Epithelial cell of proximal tubule (primary cell): ENCODE measurements at regions not wholly inside any gene's neighbourhood (a gene's known extent, or its start where the extent isn't known, plus 50 kb on each side); places are given as distances from the start of the nearest gene placed in this dataset.

Experiments used
- DNase-seq: peaks from one replicate; pipeline ENCODE4 v3.0.0-alpha.2; 2011; ENCODE audit warnings: low read depth
- H3K4me3 ChIP-seq: 2 replicates; pipeline ENCODE4 v1.5.1; 2011; ENCODE audit warnings: low read depth, mild to moderate bottlenecking, low read length
- CTCF ChIP-seq: conservative IDR thresholded peaks from 2 replicates; pipeline ENCODE4 v1.5.1; 2012; ENCODE audit warnings: low read depth, mild to moderate bottlenecking, low read length

GRCh38 chr14:101007765-101008164 lies 104.2 kb upstream of the RTL1 start:
- TF ChIP-seq CTCF, result no peak
- no peak overlapping the region for H3K4me3 ChIP-seq
- no peak for DNase-seq

- DNase-seq, result no peak
These were observed 104.7 kb upstream of the RTL1 start for GRCh38 chr14:101008196-101008595.

DNA sequence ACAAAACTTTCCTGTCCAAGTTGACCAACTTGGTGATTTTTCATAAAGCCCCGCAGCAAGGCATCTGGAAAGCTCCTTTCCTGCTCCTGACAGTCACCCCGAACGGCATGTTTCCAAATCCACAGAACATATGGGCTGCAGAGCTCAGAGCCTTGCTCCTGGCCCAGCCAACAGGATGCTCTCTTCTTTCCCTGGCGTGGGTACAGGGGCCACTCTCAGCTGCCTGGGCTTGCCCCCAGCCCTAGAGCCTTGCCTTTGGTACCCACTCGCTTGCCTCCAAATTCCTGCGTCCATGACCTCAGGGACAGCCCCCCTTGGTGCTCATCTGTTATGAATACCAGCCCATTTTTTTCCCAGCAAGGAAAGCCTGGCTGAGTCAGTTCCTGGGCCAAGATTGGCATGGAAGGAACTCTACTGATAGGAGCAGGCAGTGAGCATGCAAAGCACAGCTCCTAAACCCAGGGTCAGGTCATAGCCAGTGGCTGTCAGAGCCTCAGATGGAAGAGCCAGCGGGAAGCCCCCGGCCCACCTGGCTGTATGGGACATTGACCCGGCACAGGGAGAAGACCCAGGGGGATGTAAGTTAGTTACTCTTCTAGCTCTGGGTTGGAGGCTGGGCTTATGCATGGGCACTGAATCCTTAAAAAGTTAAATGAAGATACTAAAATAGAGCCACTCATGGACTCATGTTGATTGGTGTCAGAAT lies 105.3 kb upstream of the RTL1 start:
- TF ChIP-seq CTCF, result no peak
- no peak overlapping the region for H3K4me3 ChIP-seq

More at GRCh38 chr14:101008196-101008595, 104.7 kb upstream of the RTL1 start:
- H3K4me3 ChIP-seq, result no peak overlapping the region
- no peak for TF ChIP-seq CTCF

DNA sequence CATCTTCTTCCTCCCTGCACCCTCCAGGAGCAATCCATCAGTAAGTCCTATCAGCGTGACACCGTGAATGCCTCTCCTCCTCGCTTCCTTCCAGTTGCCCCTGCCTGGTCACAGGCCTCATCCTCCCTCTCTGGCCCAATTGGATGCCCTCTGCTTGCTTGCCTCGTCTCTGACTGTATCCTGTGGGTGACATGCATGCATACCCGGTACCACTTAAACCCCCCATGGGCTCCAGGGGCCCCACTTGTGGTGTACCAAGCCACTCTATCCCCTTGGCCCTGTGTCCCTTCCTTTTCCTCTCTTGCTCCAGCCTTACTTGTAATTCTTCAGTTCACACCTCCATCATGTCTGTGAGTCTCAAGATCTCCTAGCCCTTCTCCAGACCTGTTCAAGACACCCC lies 106.0 kb upstream of the RTL1 start:
- no peak for DNase-seq
- TF ChIP-seq CTCF, result no peak
- no peak overlapping the region for H3K4me3 ChIP-seq

More for the DNA sequence above, 105.3 kb upstream of the RTL1 start:
- no peak for DNase-seq

DNA sequence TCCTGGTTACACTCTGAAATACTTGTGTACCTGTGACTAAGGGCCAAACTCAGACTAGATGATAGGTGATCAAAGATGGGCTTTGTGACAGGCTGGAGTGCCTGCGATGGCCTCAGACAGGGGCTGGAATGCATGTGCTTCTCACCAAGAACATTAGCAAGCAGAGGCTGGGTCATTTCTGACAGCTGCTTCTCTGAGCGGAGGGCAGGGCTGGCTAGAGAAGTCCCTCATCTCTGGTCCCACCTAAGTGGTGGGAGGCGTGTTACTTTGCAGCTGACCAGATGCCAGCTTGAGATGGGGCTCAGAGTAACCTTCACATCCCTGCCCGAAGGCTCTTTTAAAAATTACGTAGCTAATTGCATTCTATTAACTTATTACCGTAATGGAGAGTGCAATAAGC lies 106.8 kb upstream of the RTL1 start:
- TF ChIP-seq CTCF, result no peak
- DNase-seq, result no peak

DNA sequence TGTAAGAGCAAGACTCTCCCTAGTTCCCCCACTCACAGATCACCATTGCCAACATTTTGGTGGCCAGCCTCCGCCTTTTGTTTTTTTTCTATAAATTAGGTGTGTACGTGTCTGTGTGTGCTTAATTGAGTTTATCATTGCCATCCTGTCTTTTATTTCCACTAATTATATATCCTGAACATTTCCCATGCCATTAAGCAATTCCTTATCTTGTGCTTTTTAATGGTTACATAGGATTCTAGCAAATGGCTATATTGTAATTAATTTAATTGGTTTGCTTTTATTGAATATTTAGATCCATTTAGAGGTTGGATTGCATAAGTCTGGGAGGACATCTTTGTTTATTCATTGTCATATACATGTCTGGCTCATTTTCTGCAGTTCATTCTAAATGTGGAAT lies 107.3 kb upstream of the RTL1 start:
- DNase-seq, result no peak
- no peak overlapping the region for H3K4me3 ChIP-seq
- no peak for TF ChIP-seq CTCF

More for the DNA sequence above, 106.8 kb upstream of the RTL1 start:
- H3K4me3 ChIP-seq, result no peak overlapping the region

DNA sequence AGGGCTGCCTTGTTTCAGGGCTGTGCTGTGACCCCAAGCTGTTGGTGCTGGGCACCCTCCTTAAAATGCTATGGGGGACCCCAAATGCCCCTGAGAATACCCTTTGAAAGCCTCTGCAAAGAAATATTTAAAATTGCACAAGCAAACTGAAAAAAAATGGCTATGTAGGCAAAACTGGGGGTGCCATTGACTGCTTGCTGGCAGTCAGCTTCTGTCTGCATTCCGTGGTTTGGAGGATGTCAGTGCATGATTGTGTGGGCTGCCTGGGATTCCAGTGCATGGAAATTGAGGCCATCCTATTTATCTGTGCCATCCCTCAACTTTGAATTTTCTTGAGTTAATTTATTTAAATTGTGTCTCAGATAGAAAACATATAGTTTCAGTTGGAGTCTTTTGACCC lies 113.7 kb upstream of the RTL1 start:
- H3K4me3 ChIP-seq, result no peak overlapping the region
- no peak for TF ChIP-seq CTCF
- no peak for DNase-seq
